MM.1S (cell line): ENCODE measurements at regions not wholly inside any gene's neighbourhood (a gene's known extent, or its start where the extent isn't known, plus 50 kb on each side); places are given as distances from the start of the nearest gene placed in this dataset.
"Not testable (repeated sequence)": the region's sequence is repeated elsewhere in the genome, so short reads cannot be mapped to it uniquely, and the experiment has no call there.

Experiments used
- DNase-seq: peaks from one replicate; pipeline ENCODE4 v3.0.0-alpha.2; 2015
- H2AFZ ChIP-seq: fragments of 300-600 bp; sonication (generic); 2 replicates; pipeline ENCODE4 v1.6.0; 2016; ENCODE audit warnings: antibody characterized with exemption, low read length
- H3F3A ChIP-seq: fragments of 300-600 bp; sonication (generic); 2 replicates; pipeline ENCODE4 v1.6.1; 2016; ENCODE audit warnings: mild to moderate bottlenecking, antibody characterized with exemption, low read length, moderate library complexity, mixed read lengths; ENCODE audit not compliant: insufficient read depth
- H3K27ac ChIP-seq: fragments of 300-600 bp; sonication (generic); 2 replicates; pipeline ENCODE4 v1.5.1; 2016; ENCODE audit warnings: mild to moderate bottlenecking, low read length
- H3K27me3 ChIP-seq: fragments of 300-600 bp; sonication (generic); replicated peaks from 2 replicates; pipeline ENCODE4 v1.6.0; 2016; ENCODE audit warnings: low read length; ENCODE audit not compliant: insufficient read depth
- H3K36me3 ChIP-seq: fragments of 300-600 bp; sonication (generic); replicated peaks from 2 replicates; pipeline ENCODE4 v1.6.1; 2016; ENCODE audit warnings: mild to moderate bottlenecking, low read length, mixed read lengths; ENCODE audit not compliant: insufficient read depth
- H3K4me1 ChIP-seq: fragments of 300-600 bp; sonication (generic); 2 replicates; pipeline ENCODE4 v1.6.1; 2016; ENCODE audit warnings: low read length, mixed read lengths
- H3K4me2 ChIP-seq: fragments of 300-600 bp; sonication (generic); 2 replicates; pipeline ENCODE4 v1.6.0; 2016; ENCODE audit warnings: low read depth, low read length
- H3K4me3 ChIP-seq: fragments of 300-600 bp; sonication (generic); 2 replicates; pipeline ENCODE4 v1.5.1; 2016; ENCODE audit warnings: low read length, mixed read lengths
- H3K79me2 ChIP-seq: fragments of 300-600 bp; sonication (generic); 2 replicates; pipeline ENCODE4 v1.6.1; 2016; ENCODE audit warnings: mixed run types, low read length, mixed read lengths
- H3K9ac ChIP-seq: fragments of 300-600 bp; sonication (generic); 2 replicates; pipeline ENCODE4 v1.6.1; 2016; ENCODE audit warnings: low read length, mixed read lengths
- H3K9me2 ChIP-seq: fragments of 300-600 bp; sonication (generic); replicated peaks from 2 replicates; pipeline ENCODE4 v1.6.1; 2016; ENCODE audit warnings: mild to moderate bottlenecking, low read length, mixed read lengths; ENCODE audit not compliant: insufficient read depth
- H3K9me3 ChIP-seq: fragments of 300-600 bp; sonication (generic); replicated peaks from 2 replicates; pipeline ENCODE4 v1.6.1; 2016; ENCODE audit warnings: mild to moderate bottlenecking, low read length, mixed read lengths; ENCODE audit not compliant: insufficient read depth
- H4K20me1 ChIP-seq: fragments of 300-600 bp; sonication (generic); 2 replicates; pipeline ENCODE4 v1.6.1; 2016; ENCODE audit warnings: mild to moderate bottlenecking, low read length, moderate library complexity, mixed read lengths; ENCODE audit not compliant: insufficient read depth
- EZH2 ChIP-seq: fragments of 300-600 bp; sonication (generic); optimal IDR thresholded peaks from 2 replicates; pipeline ENCODE3; 2017; ENCODE audit warnings: low read depth, mild to moderate bottlenecking, antibody characterized with exemption, low read length, mixed read lengths
- EZH2phosphoT487 ChIP-seq: fragments of 300-600 bp; sonication (generic); IDR thresholded peaks from 2 replicates; pipeline ENCODE4 v1.6.1; 2018; ENCODE audit warnings: antibody characterized with exemption, low read length
- TF ChIP-seq, protein P1 (sequence below): fragments of 300-600 bp; sonication (generic); IDR thresholded peaks from 2 replicates; pipeline ENCODE4 v1.5.1; 2016; ENCODE audit warnings: antibody characterized with exemption, low read length, mixed read lengths

DNA sequence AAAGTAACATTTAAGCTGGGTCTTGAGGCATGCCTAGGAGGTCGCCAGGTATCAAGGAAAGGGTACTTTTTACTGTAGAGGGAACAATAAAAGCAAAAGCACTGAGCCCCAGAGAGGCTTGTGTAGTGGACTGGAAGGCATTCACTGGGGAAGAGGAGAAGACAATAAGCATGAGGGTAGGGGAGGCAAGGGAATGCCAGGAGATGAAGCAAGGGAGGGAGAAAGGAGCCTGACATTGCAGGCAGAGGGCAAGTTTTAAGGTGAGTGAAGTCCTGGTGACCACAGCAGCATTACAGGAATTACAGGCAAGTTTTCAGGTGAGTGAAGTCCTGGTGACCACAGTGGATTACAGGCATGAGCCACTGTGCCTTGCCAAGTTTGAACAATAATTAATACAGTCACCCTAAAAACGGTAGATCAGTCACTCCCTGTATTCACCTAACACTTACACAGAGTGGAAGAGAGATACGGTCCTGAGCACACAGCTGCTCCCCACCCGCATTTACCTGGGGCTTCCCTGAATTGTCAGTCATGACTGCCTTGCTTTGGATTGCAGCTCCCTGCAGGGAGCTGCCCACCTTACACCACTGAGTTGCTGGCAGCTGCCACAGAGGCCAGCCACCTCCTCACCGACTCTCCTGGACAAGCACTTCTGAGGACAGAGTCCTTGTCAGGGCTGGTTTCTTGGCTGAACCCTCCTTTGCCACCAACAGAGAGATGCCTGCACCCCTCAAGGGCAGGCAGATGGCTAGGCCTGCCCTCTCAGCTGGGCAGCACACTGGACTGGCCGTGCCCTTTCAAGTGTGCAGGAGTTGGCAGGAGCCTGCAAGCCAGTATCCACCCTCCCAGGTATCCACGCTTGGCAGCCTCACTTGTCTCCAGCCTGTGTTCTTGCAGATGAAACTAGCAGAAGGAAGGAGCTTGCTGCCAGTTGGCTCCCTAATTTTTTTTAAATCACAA, 59.0 kb upstream of the KCNK12 start:
- Histone ChIP-seq H3K4me3 (no peak overlapping the region), H3K27ac (no peak overlapping the region), H3F3A (no peaks in the 10 kb centered on the region), H3K27me3 (no peaks in the 10 kb centered on the region), H3K9me3 (no peaks in the 10 kb centered on the region), H4K20me1 (no peaks in the 10 kb centered on the region), H3K79me2 (no peaks in the 10 kb centered on the region), H2AFZ (no peak overlapping the region), H3K9ac (no peak overlapping the region), H3K36me3 (no peaks in the 10 kb centered on the region), H3K9me2 (no peaks in the 10 kb centered on the region), H3K4me2 (no peak overlapping the region), H3K4me1 (no peaks in the 10 kb centered on the region)
- DNase-seq, result no peak
- TF ChIP-seq, protein P1, sequence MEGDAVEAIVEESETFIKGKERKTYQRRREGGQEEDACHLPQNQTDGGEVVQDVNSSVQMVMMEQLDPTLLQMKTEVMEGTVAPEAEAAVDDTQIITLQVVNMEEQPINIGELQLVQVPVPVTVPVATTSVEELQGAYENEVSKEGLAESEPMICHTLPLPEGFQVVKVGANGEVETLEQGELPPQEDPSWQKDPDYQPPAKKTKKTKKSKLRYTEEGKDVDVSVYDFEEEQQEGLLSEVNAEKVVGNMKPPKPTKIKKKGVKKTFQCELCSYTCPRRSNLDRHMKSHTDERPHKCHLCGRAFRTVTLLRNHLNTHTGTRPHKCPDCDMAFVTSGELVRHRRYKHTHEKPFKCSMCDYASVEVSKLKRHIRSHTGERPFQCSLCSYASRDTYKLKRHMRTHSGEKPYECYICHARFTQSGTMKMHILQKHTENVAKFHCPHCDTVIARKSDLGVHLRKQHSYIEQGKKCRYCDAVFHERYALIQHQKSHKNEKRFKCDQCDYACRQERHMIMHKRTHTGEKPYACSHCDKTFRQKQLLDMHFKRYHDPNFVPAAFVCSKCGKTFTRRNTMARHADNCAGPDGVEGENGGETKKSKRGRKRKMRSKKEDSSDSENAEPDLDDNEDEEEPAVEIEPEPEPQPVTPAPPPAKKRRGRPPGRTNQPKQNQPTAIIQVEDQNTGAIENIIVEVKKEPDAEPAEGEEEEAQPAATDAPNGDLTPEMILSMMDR, result no peak
- no peak for TF ChIP-seq EZH2phosphoT487
- no peak for TF ChIP-seq EZH2

DNA sequence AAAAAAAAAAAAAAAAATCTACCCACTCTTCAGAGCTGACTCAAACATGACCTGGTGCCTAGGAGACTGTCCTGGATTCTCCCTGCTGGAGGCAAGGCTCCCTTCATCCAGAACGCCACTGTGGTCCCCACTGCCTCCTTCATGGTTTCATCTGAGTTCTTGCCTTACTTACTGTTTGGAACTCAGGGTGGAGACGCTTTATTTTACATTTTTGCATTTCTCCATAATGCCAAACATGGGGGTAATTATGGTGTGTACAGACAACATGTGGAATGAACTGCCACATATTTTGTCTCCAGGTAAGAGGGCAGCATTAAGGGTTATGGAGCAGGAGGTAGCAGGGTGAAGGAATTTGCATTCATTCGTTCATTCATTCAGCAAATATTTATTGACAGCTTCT, 58.1 kb upstream of the KCNK12 start:
- Histone ChIP-seq H3K4me1 (no peaks in the 10 kb centered on the region), H4K20me1 (no peaks in the 10 kb centered on the region), H3K4me3 (no peak overlapping the region), H3K4me2 (no peak overlapping the region), H3F3A (no peaks in the 10 kb centered on the region), H3K9me3 (no peaks in the 10 kb centered on the region), H3K27me3 (no peaks in the 10 kb centered on the region), H3K9me2 (no peaks in the 10 kb centered on the region), H3K9ac (no peak overlapping the region), H3K36me3 (no peaks in the 10 kb centered on the region), H2AFZ (no peak overlapping the region), H3K27ac (no peak overlapping the region), H3K79me2 (no peaks in the 10 kb centered on the region)
- DNase-seq, result no peak
- TF ChIP-seq EZH2phosphoT487 (no peak), EZH2 (no peak)
- TF ChIP-seq, protein P1, result no peak

DNA sequence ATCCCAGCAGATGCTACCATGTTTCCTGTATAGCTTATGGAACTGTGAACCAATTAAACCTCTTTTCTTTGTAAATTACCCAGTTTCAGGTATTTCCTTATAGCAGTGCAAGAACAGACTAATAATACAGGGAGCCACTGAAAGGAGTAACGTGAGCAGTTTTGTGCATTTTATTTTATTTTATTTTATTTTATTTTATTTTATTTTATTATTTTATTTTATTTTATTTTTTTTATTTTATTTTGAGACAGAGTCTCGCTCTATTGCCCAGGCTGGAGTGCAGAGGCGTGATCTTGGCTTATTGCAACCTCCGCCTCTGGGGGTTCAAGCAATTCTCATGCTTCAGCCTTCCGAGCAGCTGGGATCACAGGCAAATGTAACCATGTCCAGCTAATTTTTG, 55.9 kb upstream of the KCNK12 start:
- Histone ChIP-seq H3K4me3 (no peak overlapping the region), H3K9me2 (no peaks in the 10 kb centered on the region), H3K27ac (no peak overlapping the region), H3K79me2 (no peaks in the 10 kb centered on the region), H4K20me1 (no peaks in the 10 kb centered on the region), H3K27me3 (no peaks in the 10 kb centered on the region), H3K4me2 (no peak overlapping the region), H2AFZ (no peak overlapping the region), H3K36me3 (no peaks in the 10 kb centered on the region), H3K9ac (no peak overlapping the region), H3K9me3 (no peaks in the 10 kb centered on the region), H3F3A (no peaks in the 10 kb centered on the region), H3K4me1 (no peaks in the 10 kb centered on the region)
- DNase-seq, result no peak
- TF ChIP-seq EZH2 (no peak), EZH2phosphoT487 (no peak)
- TF ChIP-seq, protein P1, result no peak

DNA sequence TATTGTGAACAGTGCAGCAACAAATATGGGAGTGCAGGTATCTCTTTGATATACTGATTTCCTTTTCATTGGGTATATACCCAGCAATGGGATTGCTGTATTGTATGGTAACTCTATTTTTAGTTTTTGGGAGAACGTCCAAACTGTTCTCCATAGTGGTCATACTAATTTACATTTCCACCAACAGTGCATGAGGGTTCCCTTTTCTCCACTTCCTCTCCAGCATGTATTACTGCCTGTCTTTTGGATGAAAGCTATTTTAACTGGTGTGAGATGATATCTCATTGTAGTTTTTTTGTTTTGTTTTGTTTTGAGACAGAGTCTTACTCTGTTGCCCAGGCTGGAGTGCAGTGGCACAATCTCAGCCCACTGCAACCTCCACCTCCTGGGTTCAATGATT, 52.4 kb upstream of the KCNK12 start:
- not testable (repeated sequence) for H2AFZ ChIP-seq, H3K4me2 ChIP-seq, H3K4me1 ChIP-seq, H3F3A ChIP-seq, H3K4me3 ChIP-seq, H4K20me1 ChIP-seq, H3K36me3 ChIP-seq, H3K27me3 ChIP-seq, H3K9me2 ChIP-seq, H3K79me2 ChIP-seq, H3K9ac ChIP-seq, H3K9me3 ChIP-seq, H3K27ac ChIP-seq, DNase-seq
